HCT116 (cell line): ENCODE measurements at regions not wholly inside any gene's neighbourhood (a gene's known extent, or its start where the extent isn't known, plus 50 kb on each side); places are given as distances from the start of the nearest gene placed in this dataset.

Experiments used
- ATAC-seq: fragments of 200-7000 bp; cut with Tn5 transposase; 2 replicates; pipeline ENCODE4 v1.9.1; 2020; ENCODE audit warnings: mild to moderate bottlenecking, moderate library complexity
- BruUV-seq: library from RNA; stranded (reverse); fragments of 400-500 nt; replicated peaks from 2 replicates; lab custom pipeline; 2021; lab: Mats Ljungman, UMichigan
- CTCF ChIA-PET: fragments of 300-600 bp; sonication (Branson Sonifier 250); formaldehyde crosslinking; loops from one replicate; lab custom pipeline; 2021; ENCODE audit warnings: antibody characterized with exemption; lab: Charles Lee
- POLR2A ChIA-PET: fragments of 300-600, 350-600 bp; sonication (Branson Sonifier 250); formaldehyde crosslinking; loops from one replicate; lab custom pipeline; 2021; ENCODE audit warnings: antibody characterized with exemption; lab: Charles Lee
- RAD21 ChIA-PET, 2 experiments: fragments of 300-600 bp; sonication (Branson Sonifier 250); formaldehyde crosslinking; loops; one replicate each; lab custom pipeline; 2023; ENCODE audit warnings: low total read pairs in 2 of 2; ENCODE audit not compliant: uncharacterized antibody in 2 of 2, unreplicated experiment in 2 of 2, low non-redundant PET in 1 of 2; lab: Charles Lee
- DNase-seq: peaks from one replicate; pipeline ENCODE4 v3.0.0-alpha.2; 2010; ENCODE audit warnings: low read depth, low spot score
- H2AFZ ChIP-seq: fragments of 200-600 bp; shearing (Covaris generic), sonication (generic); 2 replicates; pipeline ENCODE4 v1.6.1; 2017; ENCODE audit warnings: low read depth, mixed run types, mixed read lengths, antibody characterized with exemption, low read length; ENCODE audit not compliant: poor library complexity, severe bottlenecking
- H3K27ac ChIP-seq: 2 replicates; pipeline ENCODE4 v1.5.1; 2012; ENCODE audit warnings: low read depth, low read length
- H3K27me3 ChIP-seq: fragments of 200-600 bp; sonication (generic); 2 replicates; pipeline ENCODE4 v1.6.1; 2016; ENCODE audit warnings: mixed run types, low read length, mixed read lengths; ENCODE audit not compliant: insufficient read depth
- H3K36me3 ChIP-seq, 2 experiments: fragments of 200-500 bp in 1 of 2; fragments of 200-600 bp in 1 of 2; sonication (Bioruptor generic) in 1 of 2; sonication (generic) in 1 of 2; 2 replicates each; pipeline versions ENCODE4 v1.5.1 to v1.6.1; 2014 to 2016; ENCODE audit warnings: low read length in 2 of 2, inconsistent platforms in 1 of 2, mixed read lengths in 1 of 2, mixed run types in 1 of 2; ENCODE audit not compliant: insufficient read depth in 2 of 2, control insufficient read depth in 1 of 2
- H3K4me1 ChIP-seq, 2 experiments: fragments of 200-600 bp in 1 of 2; sonication (generic) in 1 of 2; 2 replicates each; pipeline versions ENCODE4 v1.5.1 to v1.6.1; 2012 to 2017; ENCODE audit warnings: low read length in 2 of 2, inconsistent platforms in 1 of 2, mild to moderate bottlenecking in 1 of 2, mixed read lengths in 1 of 2, mixed run types in 1 of 2, moderate library complexity in 1 of 2; ENCODE audit not compliant: insufficient read depth in 2 of 2, control insufficient read depth in 1 of 2
- H3K4me2 ChIP-seq: fragments of 200-600 bp; sonication (generic); 2 replicates; pipeline ENCODE4 v1.6.1; 2017; ENCODE audit warnings: mixed run types, low read length, mixed read lengths
- H3K4me3 ChIP-seq, 2 experiments: fragments of 200-600 bp in 1 of 2; sonication (generic) in 1 of 2; replicated peaks in 1 of 2; 2 replicates each; pipeline ENCODE4 v1.5.1; 2011 to 2016; ENCODE audit warnings: low read length in 2 of 2, control low read depth in 1 of 2, low read depth in 1 of 2, mild to moderate bottlenecking in 1 of 2, mixed read lengths in 1 of 2, mixed run types in 1 of 2
- H3K79me2 ChIP-seq: fragments of 200-600 bp; sonication (generic); 2 replicates; pipeline ENCODE4 v1.6.1; 2017; ENCODE audit warnings: mild to moderate bottlenecking, mixed run types, low read length, moderate library complexity, mixed read lengths; ENCODE audit not compliant: insufficient read depth
- H3K9ac ChIP-seq: fragments of 200-600 bp; sonication (generic); 2 replicates; pipeline ENCODE4 v1.6.1; 2016; ENCODE audit warnings: low read length, mixed read lengths
- H3K9me2 ChIP-seq: fragments of 200-600 bp; sonication (generic), shearing (Covaris generic); 2 replicates; pipeline ENCODE4 v1.6.1; 2017; ENCODE audit warnings: mixed run types, mild to moderate bottlenecking, moderate library complexity; ENCODE audit not compliant: insufficient read depth
- H3K9me3 ChIP-seq, 2 experiments: fragments of 200-500 bp in 1 of 2; fragments of 200-600 bp in 1 of 2; sonication (Bioruptor generic) in 1 of 2; sonication (generic) in 1 of 2; 2 replicates each; pipeline ENCODE4 v1.6.1; 2014 to 2017; ENCODE audit warnings: low read length in 2 of 2, mixed read lengths in 2 of 2, inconsistent platforms in 1 of 2, low read depth in 1 of 2, mild to moderate bottlenecking in 1 of 2, mixed run types in 1 of 2, moderate library complexity in 1 of 2; ENCODE audit not compliant: control insufficient read depth in 1 of 2, insufficient read depth in 1 of 2
- H4K20me1 ChIP-seq: fragments of 200-600 bp; sonication (generic), shearing (Covaris generic); 2 replicates; pipeline ENCODE4 v1.6.1; 2017; ENCODE audit warnings: mixed run types, mild to moderate bottlenecking, moderate library complexity; ENCODE audit not compliant: insufficient read depth
- CBX3 ChIP-seq: IDR thresholded peaks from 2 replicates; pipeline ENCODE4 v1.6.1; 2012; ENCODE audit warnings: low read depth
- CEBPB ChIP-seq: IDR thresholded peaks from 2 replicates; pipeline ENCODE4 v1.6.1; 2012; ENCODE audit warnings: low read depth
- CTCF ChIP-seq, 3 experiments: fragments of 200-600 bp in 1 of 3; sonication (generic) in 1 of 3; IDR thresholded peaks in 2 of 3; conservative IDR thresholded peaks in 1 of 3; 2 replicates each; pipeline ENCODE4 v1.5.1; 2012 to 2017; ENCODE audit warnings: low read depth in 2 of 3, low read length in 2 of 3, antibody characterized with exemption in 1 of 3, borderline replicate concordance in 1 of 3, control low read depth in 1 of 3, mild to moderate bottlenecking in 1 of 3, mixed read lengths in 1 of 3, mixed run types in 1 of 3, moderate library complexity in 1 of 3; ENCODE audit not compliant: insufficient read depth in 1 of 3
- EGR1 ChIP-seq: IDR thresholded peaks from 2 replicates; pipeline ENCODE4 v1.6.1; 2012; ENCODE audit warnings: low read depth
- EZH2 ChIP-seq: fragments of 200-600 bp; sonication (generic); IDR thresholded peaks from 2 replicates; pipeline ENCODE4 v1.6.1; 2017; ENCODE audit warnings: antibody characterized with exemption, mixed run types
- EZH2phosphoT487 ChIP-seq: fragments of 200-600 bp; IDR thresholded peaks from 2 replicates; pipeline ENCODE4 v1.6.1; 2018; ENCODE audit warnings: antibody characterized with exemption, borderline replicate concordance
- FOSL1 ChIP-seq: IDR thresholded peaks from 2 replicates; pipeline ENCODE4 v1.6.1; 2012; ENCODE audit warnings: low read depth
- JUND ChIP-seq: IDR thresholded peaks from 2 replicates; pipeline ENCODE4 v1.6.1; 2012
- MAX ChIP-seq: IDR thresholded peaks from 2 replicates; pipeline ENCODE4 v1.6.1; 2012
- POLR2A ChIP-seq: IDR thresholded peaks from 2 replicates; pipeline ENCODE4 v1.7.0; 2011; ENCODE audit warnings: borderline replicate concordance; ENCODE audit not compliant: insufficient read depth, insufficient read length; ENCODE audit errors: extremely low read depth
- RAD21 ChIP-seq: IDR thresholded peaks from 2 replicates; pipeline ENCODE4 v1.6.1; 2012; ENCODE audit warnings: low read depth, mild to moderate bottlenecking
- REST ChIP-seq: IDR thresholded peaks from 2 replicates; pipeline ENCODE4 v1.6.1; 2012; ENCODE audit warnings: low read depth
- SIN3A ChIP-seq: IDR thresholded peaks from 2 replicates; pipeline ENCODE4 v1.6.1; 2012; ENCODE audit warnings: low read depth
- TCF7L2 ChIP-seq: IDR thresholded peaks from 2 replicates; pipeline ENCODE4 v1.7.0; 2011; ENCODE audit warnings: borderline replicate concordance, inconsistent platforms; ENCODE audit not compliant: insufficient read depth, insufficient read length; ENCODE audit errors: extremely low read depth
- YY1 ChIP-seq: IDR thresholded peaks from 2 replicates; pipeline ENCODE4 v1.6.1; 2011; ENCODE audit warnings: low read length, low read depth, moderate library complexity, mild to moderate bottlenecking; ENCODE audit not compliant: insufficient replicate concordance; ENCODE audit errors: extremely low read depth
- ZBTB33 ChIP-seq: IDR thresholded peaks from 2 replicates; pipeline ENCODE4 v1.6.1; 2011; ENCODE audit warnings: mild to moderate bottlenecking, low read length, moderate library complexity; ENCODE audit not compliant: insufficient replicate concordance; ENCODE audit errors: extremely low read depth
- ZNF274 ChIP-seq: fragments of 200-500 bp; sonication (Bioruptor generic); IDR thresholded peaks from 2 replicates; pipeline ENCODE4 v1.6.1; 2014; ENCODE audit warnings: mild to moderate bottlenecking, low read depth, low read length, inconsistent platforms
- intact Hi-C: fragments of 100-400 bp; cut with micrococcal nuclease; formaldehyde crosslinking; loops from 2 replicates; pipeline ENCODE4 v1.10.0; 2022

GRCh38 chr21:28310171-28310685 is 682.4 kb downstream of the LTN1 start (continued):
- no peak for TF ChIP-seq TCF7L2

GRCh38 chr21:28309596-28309995 is 683.1 kb downstream of the LTN1 start:
- H3K27me3 ChIP-seq = no peaks in the 10 kb centered on the region
- DNase-seq (no peak), ATAC-seq (no peak)
- H3K9me2 ChIP-seq = no peaks in the 10 kb centered on the region
- no peak overlapping the region for H3K4me2 ChIP-seq
- no peaks in the 10 kb centered on the region for H3K36me3 ChIP-seq
- ChIA-PET RAD21 (no interaction called here), CTCF (no interaction called here), POLR2A (no interaction called here)
- H3K9me3 ChIP-seq = peaks cover 9 to 26% of the 10 kb centered on the region in 2 experiments; a peak in 3 of 4 replicates
- TF ChIP-seq CTCF (IDR thresholded peaks at IDR 0.05 in 2 of 3, conservative IDR thresholded peaks at IDR 0.05 in 1 of 3; ENCODE audit: borderline replicate concordance in 1 of 3, insufficient read depth in 1 of 3, low read depth in 2 of 3, low read length in 2 of 3) (no peak), EGR1 (no peak), CBX3 (no peak), CEBPB (no peak), YY1 (no peak), MAX (no peak), ZNF274 (no peak), ZBTB33 (no peak), EZH2 (no peak), RAD21 (no peak), REST (no peak), EZH2phosphoT487 (no peak), POLR2A (no peak), JUND (no peak), FOSL1 (no peak), SIN3A (no peak)
- H2AFZ ChIP-seq = no peak overlapping the region
- H3K4me3 ChIP-seq = no peak overlapping the region
- H3K9ac ChIP-seq = no peak overlapping the region
- H3K79me2 ChIP-seq = no peaks in the 10 kb centered on the region
- BruUV-seq = no TSS peak
- no peaks in the 10 kb centered on the region for H3K4me1 ChIP-seq
- intact Hi-C loops = no loop called here
- no peaks in the 10 kb centered on the region for H4K20me1 ChIP-seq
- no peak overlapping the region for H3K27ac ChIP-seq
